ENCODE measurements at regions not wholly inside any gene's neighbourhood (a gene's known extent, or its start where the extent isn't known, plus 50 kb on each side); places are given as distances from the start of the nearest gene placed in this dataset.

GRCh38 chr19:29370276-29370675 lies 155.5 kb upstream of the VSTM2B start:
- intact Hi-C loops (cut with DNase I) = no loop called here
- Histone ChIP-seq H3K36me3 (no peaks in the 10 kb centered on the region), H3K4me1 (no peaks in the 10 kb centered on the region), H3K4me3 (no peak overlapping the region), H3K27ac (no peak overlapping the region), H3K27me3 (peaks cover 0 to 43% of the 10 kb centered on the region in 2 donors), H3K9me3 (no peaks in the 10 kb centered on the region)
- DNase-seq = no peak
- no peak for TF ChIP-seq CTCF (IDR thresholded peaks at IDR 0.05)
- no peak for ATAC-seq

GRCh38 chr19:29371251-29372090 lies 154.3 kb upstream of the VSTM2B start:
- no peak overlapping the region for H3K27ac ChIP-seq
- H3K4me1 ChIP-seq = no peaks in the 10 kb centered on the region
- no peak for TF ChIP-seq CTCF (IDR thresholded peaks at IDR 0.05)
- no peak for ATAC-seq
- H3K9me3 ChIP-seq = no peaks in the 10 kb centered on the region
- no peak overlapping the region for H3K4me3 ChIP-seq
- H3K27me3 ChIP-seq = peaks cover 0 to 31% of the 10 kb centered on the region in 2 donors
- H3K36me3 ChIP-seq = no peaks in the 10 kb centered on the region
- intact Hi-C loops (cut with DNase I) = no loop called here
- no peak for DNase-seq

GRCh38 chr19:29372091-29372415 lies 153.7 kb upstream of the VSTM2B start:
- no peaks in the 10 kb centered on the region for H3K9me3 ChIP-seq
- ATAC-seq (no peak), DNase-seq (no peak)
- no peaks in the 10 kb centered on the region for H3K4me1 ChIP-seq
- intact Hi-C loops (cut with DNase I) = no loop called here
- no peak overlapping the region for H3K4me3 ChIP-seq
- no peak for TF ChIP-seq CTCF (IDR thresholded peaks at IDR 0.05)
- no peaks in the 10 kb centered on the region for H3K36me3 ChIP-seq
- H3K27me3 ChIP-seq = peaks cover 0 to 27% of the 10 kb centered on the region in 2 donors
- no peak overlapping the region for H3K27ac ChIP-seq

DNA sequence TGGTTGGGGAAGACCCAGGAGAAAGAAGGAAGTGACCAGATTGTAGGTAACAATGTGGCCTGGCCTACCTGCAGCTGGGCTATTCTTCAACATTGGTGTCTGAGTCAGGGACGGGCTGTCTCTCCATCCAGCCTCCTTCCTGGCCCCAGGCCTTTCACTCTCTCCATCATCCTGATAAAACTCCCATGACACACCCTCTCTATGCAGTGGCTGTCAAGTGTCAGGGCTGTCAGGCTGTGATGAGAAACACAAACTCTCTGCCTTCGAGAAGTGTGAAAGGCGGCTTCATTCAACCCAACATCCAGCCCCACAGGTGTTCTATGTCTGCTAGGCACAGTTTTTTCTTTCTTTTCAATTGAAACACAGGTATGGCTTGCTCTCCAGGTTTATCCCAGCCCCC lies 153.3 kb upstream of the VSTM2B start:
- Histone ChIP-seq H3K27me3 (peaks cover 0 to 26% of the 10 kb centered on the region in 2 donors), H3K9me3 (no peaks in the 10 kb centered on the region), H3K4me1 (no peaks in the 10 kb centered on the region), H3K27ac (no peak overlapping the region), H3K36me3 (no peaks in the 10 kb centered on the region), H3K4me3 (no peak overlapping the region)
- intact Hi-C loops (cut with DNase I) = no loop called here
- ATAC-seq (no peak), DNase-seq (no peak)
- TF ChIP-seq CTCF (IDR thresholded peaks at IDR 0.05) = no peak

GRCh38 chr19:29372921-29373797 lies 152.6 kb upstream of the VSTM2B start:
- TF ChIP-seq CTCF (IDR thresholded peaks at IDR 0.05) = no peak
- H3K9me3 ChIP-seq = no peaks in the 10 kb centered on the region
- H3K27ac ChIP-seq = no peak overlapping the region
- no peak overlapping the region for H3K4me3 ChIP-seq
- no peaks in the 10 kb centered on the region for H3K36me3 ChIP-seq
- intact Hi-C loops (cut with DNase I) = no loop called here
- no peak for ATAC-seq
- peaks cover 0 to 20% of the 10 kb centered on the region in 2 donors for H3K27me3 ChIP-seq
- DNase-seq = no peak
- H3K4me1 ChIP-seq = no peaks in the 10 kb centered on the region

Data from left lung (tissue), 4 donors.